H1 (cell line): ENCODE measurements at regions not wholly inside any gene's neighbourhood (a gene's known extent, or its start where the extent isn't known, plus 50 kb on each side); places are given as distances from the start of the nearest gene placed in this dataset.

Experiments used
- KDM5A ChIP-seq: fragments of 200-600 bp; IDR thresholded peaks from 2 replicates; pipeline ENCODE4 v1.7.1; 2012; ENCODE audit warnings: mild to moderate bottlenecking, low read length, inconsistent platforms, mixed read lengths
- RFX5 ChIP-seq: IDR thresholded peaks from 2 replicates; pipeline ENCODE4 v1.6.1; 2011; ENCODE audit warnings: low read depth, low read length, improper control_type of control experiment, borderline replicate concordance
- SIRT6 ChIP-seq: IDR thresholded peaks from one replicate; pipeline ENCODE4 v1.7.1; 2012; ENCODE audit warnings: low read length, inconsistent platforms
- SP1 ChIP-seq: IDR thresholded peaks from 2 replicates; pipeline ENCODE4 v1.6.1; 2011; ENCODE audit warnings: low read depth, low read length
- TBP ChIP-seq: IDR thresholded peaks from 2 replicates; pipeline ENCODE4 v1.6.1; 2011; ENCODE audit warnings: low read depth, low read length, improper control_type of control experiment

DNA sequence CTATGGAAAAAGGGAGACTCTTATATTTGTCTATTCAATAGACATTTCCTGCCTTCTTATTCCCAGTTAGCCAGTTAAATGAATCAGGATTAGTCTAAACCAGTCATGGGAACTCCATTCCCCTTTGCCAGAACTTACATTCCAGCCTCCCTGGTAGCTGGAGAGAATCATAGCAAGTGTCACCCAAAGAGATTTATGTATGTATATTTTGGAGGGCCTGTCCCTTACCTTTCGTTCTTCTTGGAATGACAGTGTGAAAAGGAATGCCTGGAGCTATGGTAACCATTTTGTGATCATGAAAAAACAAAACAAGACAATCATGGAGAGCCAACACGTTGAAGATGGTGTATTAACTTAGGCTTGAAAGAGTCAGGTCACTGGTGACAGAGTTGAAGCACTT is 627.7 kb downstream of the CCDC171 start (continued):
- TF ChIP-seq SP1 (no peak), RFX5 (no peak), KDM5A (no peak), SIRT6 (no peak), TBP (no peak)
